ENCODE measurements at regions not wholly inside any gene's neighbourhood (a gene's known extent, or its start where the extent isn't known, plus 50 kb on each side); places are given as distances from the start of the nearest gene placed in this dataset.

DNA sequence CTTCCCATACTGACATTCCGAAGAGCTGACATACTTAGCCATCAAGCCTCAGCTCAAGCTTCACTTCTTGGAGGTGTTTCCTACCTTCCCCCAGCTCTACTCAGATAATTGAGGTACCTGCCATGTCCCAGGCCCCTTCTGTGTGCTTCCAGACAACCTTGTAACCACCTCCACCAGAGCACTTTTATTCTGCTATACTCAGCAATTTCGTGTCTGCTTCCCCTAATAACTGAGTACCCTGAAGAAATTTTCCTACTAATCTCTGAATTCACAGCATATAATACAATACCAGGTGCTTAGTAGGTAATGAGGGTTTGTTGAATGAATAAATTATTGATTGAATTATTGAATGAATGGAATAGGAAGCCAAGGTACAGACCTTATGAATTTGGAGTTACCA is 605.5 kb downstream of the MID1IP1 start:
- Histone ChIP-seq H3K4me1 (replicated peaks in 1 of 2; ENCODE audit: control insufficient read depth in 2 of 2, insufficient read depth in 2 of 2, low read length in 2 of 2) (no peaks in the 10 kb centered on the region), H3K36me3 (ENCODE audit: control insufficient read depth, insufficient read depth, low read length) (no peaks in the 10 kb centered on the region), H3K27ac (ENCODE audit: extremely low read depth, low read depth, low read length) (no peak overlapping the region), H3K79me2 (ENCODE audit: control insufficient read depth, insufficient read depth, low read length) (no peaks in the 10 kb centered on the region), H3K4me2 (ENCODE audit: insufficient read depth, low read length) (no peak overlapping the region), H3K9me1 (ENCODE audit: control insufficient read depth, insufficient read depth, low read length) (no peaks in the 10 kb centered on the region), H3K27me3 (ENCODE audit: control insufficient read depth in 2 of 2, insufficient read depth in 2 of 2, low read length in 2 of 2) (peaks cover 0 to 24% of the 10 kb centered on the region in 2 experiments; a peak in 3 of 5 replicates), H3K4me3 (no peak overlapping the region), H3K9ac (ENCODE audit: insufficient read depth in 1 of 2, low read depth in 2 of 2, low read length in 2 of 2) (no peak overlapping the region), H2AFZ (ENCODE audit: low read depth, low read length) (no peak overlapping the region), H3K9me3 (replicated peaks; ENCODE audit: control insufficient read depth, insufficient read depth, low read depth, low read length) (no peaks in the 10 kb centered on the region), H4K20me1 (replicated peaks; ENCODE audit: control insufficient read depth, insufficient read depth, low read length) (no peaks in the 10 kb centered on the region)
- in situ Hi-C loops (cut with MboI) (no loop called here), intact Hi-C loops (cut with micrococcal nuclease) (no loop called here)
- no peak for TF ChIP-seq ZNF174 (CRISPR knock-in tag; IDR thresholded peaks at IDR 0.05)
- no peak for TF ChIP-seq FOXM1 (IDR thresholded peaks at IDR 0.05; ENCODE audit: low read depth)
- TF ChIP-seq FOXM1 (CRISPR knock-in tag; IDR thresholded peaks at IDR 0.05; ENCODE audit: low read depth) = no peak
- no peak for TF ChIP-seq POLR2H (tag; IDR thresholded peaks at IDR 0.05; ENCODE audit: low read depth)
- TF ChIP-seq MAFF (IDR thresholded peaks at IDR 0.05; ENCODE audit: low read length) = 0 out of 2 replicates have a peak, but pooled peaks have one; percentile 7
- no peak for TF ChIP-seq EP400 (IDR thresholded peaks at IDR 0.05)
- no peak for TF ChIP-seq ETV1 (tag; conservative IDR thresholded peaks at IDR 0.05; ENCODE audit: low read depth)
- no peak for TF ChIP-seq HMG20A (CRISPR knock-in tag; conservative IDR thresholded peaks at IDR 0.05)
- peak; percentile 7; the same call in 1 of the 2 replicates for TF ChIP-seq ZNF316 (IDR thresholded peaks at IDR 0.05)
- TF ChIP-seq PRPF4 (IDR thresholded peaks at IDR 0.05; ENCODE audit: insufficient read depth, low read depth, low read length, poor library complexity, severe bottlenecking) = no peak
- no peak for TF ChIP-seq IFI16 (CRISPR knock-in tag; IDR thresholded peaks at IDR 0.05)
- TF ChIP-seq SLC30A9 (CRISPR knock-in tag; IDR thresholded peaks at IDR 0.05) = no peak
- TF ChIP-seq FOXJ2 (tag; IDR thresholded peaks at IDR 0.05) = no peak
- TF ChIP-seq, protein P1, sequence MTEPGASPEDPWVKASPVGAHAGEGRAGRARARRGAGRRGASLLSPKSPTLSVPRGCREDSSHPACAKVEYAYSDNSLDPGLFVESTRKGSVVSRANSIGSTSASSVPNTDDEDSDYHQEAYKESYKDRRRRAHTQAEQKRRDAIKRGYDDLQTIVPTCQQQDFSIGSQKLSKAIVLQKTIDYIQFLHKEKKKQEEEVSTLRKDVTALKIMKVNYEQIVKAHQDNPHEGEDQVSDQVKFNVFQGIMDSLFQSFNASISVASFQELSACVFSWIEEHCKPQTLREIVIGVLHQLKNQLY (CRISPR knock-in tag; conservative IDR thresholded peaks at IDR 0.05) = no peak
- ChIA-PET CTCF (ENCODE audit: low intra/inter-chr PET ratio) (no interaction called here), POLR2A (interaction anchor here (0.6 kb wide), 1 partner anchor 20 kb away, joined by 3 read pairs; no protein-coding TSS in a partner anchor)
- FAIRE-seq (no peak), DNase-seq (ENCODE audit: extremely low read depth in 1 of 4, low spot score in 3 of 4) (no peak), ATAC-seq (no peak)
- 5% methylated on average over 2 of the region's 2 CpGs for WGBS (ENCODE audit: insufficient coverage, low coverage, missing lambda C conversion rate)
- BruUV-seq (replicated peaks) = no TSS peak
